ENCODE measurements at regions not wholly inside any gene's neighbourhood (a gene's known extent, or its start where the extent isn't known, plus 50 kb on each side); places are given as distances from the start of the nearest gene placed in this dataset.

GRCh38 chr1:234989479-234990327 is 138.9 kb downstream of the TOMM20 start:
- no peak for DNase-seq

GRCh38 chr1:234989019-234989418 is 139.6 kb downstream of the TOMM20 start:
- no peak for DNase-seq

- DNase-seq = no peak
Measured at GRCh38 chr1:234988536-234988935, 140.1 kb downstream of the TOMM20 start.

GRCh38 chr1:234988155-234988517 is 140.5 kb downstream of the TOMM20 start:
- DNase-seq = no peak

GRCh38 chr1:234987415-234988154 is 141.1 kb downstream of the TOMM20 start:
- DNase-seq = peak; percentile 79 to 87 (median 87)

GRCh38 chr1:234986750-234987414 is 141.8 kb downstream of the TOMM20 start:
- no peak for DNase-seq

GRCh38 chr1:234985516-234986294 is 142.9 kb downstream of the TOMM20 start:
- no peak for DNase-seq

- no peak for DNase-seq
Measured at GRCh38 chr1:234985007-234985370, 143.6 kb downstream of the TOMM20 start.

GRCh38 chr1:234983564-234984238 is 144.9 kb downstream of the TOMM20 start:
- DNase-seq = no peak

- DNase-seq = no peak
Measured at GRCh38 chr1:234981758-234982157, 146.9 kb downstream of the TOMM20 start.

- DNase-seq = peak in 2 of 3 donors; percentile 76 to 89
Measured at GRCh38 chr1:234980645-234981396, 147.8 kb downstream of the TOMM20 start.

- no peak for DNase-seq
Measured at GRCh38 chr1:234980291-234980644, 148.4 kb downstream of the TOMM20 start.

- no peak for DNase-seq
Measured at GRCh38 chr1:234979296-234980279, 149.0 kb downstream of the TOMM20 start.

- peak in 1 of 3 donors; percentile 68 for DNase-seq
Measured at GRCh38 chr1:234978397-234979295, 150.0 kb downstream of the TOMM20 start.

- no peak for DNase-seq
Measured at GRCh38 chr1:234977875-234978396, 150.7 kb downstream of the TOMM20 start.

- no peak for DNase-seq
Measured at GRCh38 chr1:234976861-234977680, 151.6 kb downstream of the TOMM20 start.
